ENCODE measurements at regions not wholly inside any gene's neighbourhood (a gene's known extent, or its start where the extent isn't known, plus 50 kb on each side); places are given as distances from the start of the nearest gene placed in this dataset.
A peak's percentile ranks its signal among the peaks of the same experiment; 100 is the strongest.

DNA sequence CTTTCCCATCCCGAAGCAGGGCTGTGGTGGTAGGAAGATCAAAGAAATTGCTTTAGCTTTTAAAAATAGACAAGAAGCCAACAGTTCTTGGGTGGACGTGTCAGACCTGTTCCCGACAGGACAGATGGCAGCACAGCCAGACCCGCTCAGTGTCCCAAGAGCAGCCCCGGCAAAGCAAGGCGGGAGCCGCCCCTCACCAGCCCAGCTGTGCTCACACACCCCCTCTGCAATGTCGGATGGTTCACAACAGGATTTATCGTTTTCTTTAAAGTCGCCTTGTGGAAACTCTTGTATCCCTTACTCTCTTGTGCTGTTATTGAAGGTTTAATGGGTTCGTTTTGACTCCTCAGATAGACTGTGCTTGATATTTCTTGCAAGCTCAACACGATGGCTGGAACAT is 302.4 kb downstream of the THBS2 start:
- ATAC-seq (replicated peaks in 6 of 8), result peak; percentile 16 to 52 (median 33)
- no peak overlapping the region for H3K27ac ChIP-seq
- 2 to 93% (median 58%) methylated on average over 2 to 10 of the region's 12 CpGs for WGBS, 10 experiments
- in situ Hi-C loops (cut with MboI; ENCODE audit: low pct_unique_long_range_greater_than_20kb in 2 of 9, low sequenced_read_pairs in 9 of 9, unreplicated experiment in 9 of 9), result loop anchor here in 2 of 9 experiments (25.0 kb wide), 3 partner anchors 386 to 561 kb away; no protein-coding TSS in a partner anchor
- no peak overlapping the region for H3K4me3 ChIP-seq
- peaks cover 7 to 17% of the 10 kb centered on the region in 2 donors for H3K4me1 ChIP-seq (replicated peaks in 1 of 2)

DNA sequence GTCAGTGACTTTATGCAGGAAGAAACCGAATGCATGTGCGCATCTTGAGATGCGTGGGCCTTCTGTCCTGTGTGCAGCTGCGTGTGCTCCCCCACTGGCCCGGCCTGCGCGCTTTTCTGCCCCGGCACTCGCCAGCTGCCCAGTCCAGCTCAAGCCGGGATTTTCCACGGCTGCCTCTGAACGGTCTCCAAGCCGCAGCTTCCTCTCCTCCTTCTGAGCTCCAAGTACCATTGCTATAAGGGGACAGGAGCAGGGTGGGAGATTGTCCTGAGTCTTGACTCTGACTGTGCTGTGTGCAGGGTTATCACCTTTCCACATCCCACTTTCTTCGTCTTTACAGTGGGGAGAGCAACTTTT is 302.8 kb downstream of the THBS2 start:
- peak in 5 of 8 experiments; percentile 42 to 76 (median 57) for ATAC-seq (replicated peaks in 6 of 8)
- 3 to 100% (median 79%) methylated on average over 1 to 10 of the region's 14 CpGs; no CpG with 5 or more reads in 2 of the 10 experiments for WGBS, 10 experiments
- no peak overlapping the region for H3K27ac ChIP-seq
- H3K4me3 ChIP-seq, result no peak overlapping the region
- in situ Hi-C loops (cut with MboI; ENCODE audit: low pct_unique_long_range_greater_than_20kb in 2 of 9, low sequenced_read_pairs in 9 of 9, unreplicated experiment in 9 of 9), result loop anchor here in 2 of 9 experiments (25.0 kb wide), 3 partner anchors 386 to 561 kb away; no protein-coding TSS in a partner anchor
- peaks cover 7 to 17% of the 10 kb centered on the region in 2 donors for H3K4me1 ChIP-seq (replicated peaks in 1 of 2)

DNA sequence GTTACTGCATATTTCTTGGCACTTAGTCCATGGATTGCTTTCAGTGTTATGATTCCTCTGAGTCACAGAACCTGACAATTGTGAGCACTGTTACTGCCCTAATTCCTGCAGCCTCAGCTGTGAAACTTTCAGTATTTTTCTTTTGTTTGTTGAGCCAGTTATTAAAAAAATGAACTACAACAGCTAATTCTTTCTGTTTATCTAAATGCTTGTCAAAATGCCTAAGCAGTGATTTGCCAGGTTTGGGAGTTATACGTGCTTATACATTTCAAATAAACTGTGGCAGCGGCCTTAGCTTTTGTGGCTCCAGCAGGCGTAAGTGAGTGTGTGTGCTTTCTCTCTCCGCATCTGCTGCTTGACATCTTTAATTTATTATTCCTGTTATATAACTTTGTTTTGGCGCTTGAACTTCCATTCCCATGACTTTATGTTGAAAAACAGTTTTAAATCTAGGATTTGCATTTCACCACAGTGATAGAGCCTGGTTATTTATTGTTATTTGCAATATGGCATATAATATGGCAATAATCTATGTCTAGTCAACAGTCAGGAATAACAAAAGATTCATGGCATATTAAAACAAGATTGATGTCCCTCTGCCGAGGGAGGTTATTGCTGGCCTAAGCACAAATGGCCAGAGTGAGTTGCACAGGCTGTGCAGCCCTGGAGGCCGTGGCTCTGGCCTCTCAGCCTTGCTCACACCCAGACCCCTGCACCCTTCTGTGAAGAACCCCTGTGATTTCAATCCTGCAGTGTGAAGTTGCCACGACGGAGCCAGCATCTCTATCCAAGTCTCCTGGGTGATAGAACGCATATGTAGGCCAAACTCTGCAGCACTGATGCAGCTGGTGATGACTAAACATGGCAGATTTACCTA is 303.4 kb downstream of the THBS2 start:
- in situ Hi-C loops (cut with MboI; ENCODE audit: low pct_unique_long_range_greater_than_20kb in 2 of 9, low sequenced_read_pairs in 9 of 9, unreplicated experiment in 9 of 9), result loop anchor here in 2 of 9 experiments (25.0 kb wide), 3 partner anchors 387 to 562 kb away; no protein-coding TSS in a partner anchor
- Histone ChIP-seq H3K4me1 (replicated peaks in 1 of 2) (peaks cover 7 to 17% of the 10 kb centered on the region in 2 donors), H3K27ac (no peak overlapping the region), H3K4me3 (no peak overlapping the region)
- WGBS, 10 experiments, result 19 to 68% (median 47%) methylated on average over 2 to 8 of the region's 10 CpGs
- ATAC-seq (replicated peaks in 6 of 8), result peak in 5 of 8 experiments; percentile 75 to 94 (median 90)

DNA sequence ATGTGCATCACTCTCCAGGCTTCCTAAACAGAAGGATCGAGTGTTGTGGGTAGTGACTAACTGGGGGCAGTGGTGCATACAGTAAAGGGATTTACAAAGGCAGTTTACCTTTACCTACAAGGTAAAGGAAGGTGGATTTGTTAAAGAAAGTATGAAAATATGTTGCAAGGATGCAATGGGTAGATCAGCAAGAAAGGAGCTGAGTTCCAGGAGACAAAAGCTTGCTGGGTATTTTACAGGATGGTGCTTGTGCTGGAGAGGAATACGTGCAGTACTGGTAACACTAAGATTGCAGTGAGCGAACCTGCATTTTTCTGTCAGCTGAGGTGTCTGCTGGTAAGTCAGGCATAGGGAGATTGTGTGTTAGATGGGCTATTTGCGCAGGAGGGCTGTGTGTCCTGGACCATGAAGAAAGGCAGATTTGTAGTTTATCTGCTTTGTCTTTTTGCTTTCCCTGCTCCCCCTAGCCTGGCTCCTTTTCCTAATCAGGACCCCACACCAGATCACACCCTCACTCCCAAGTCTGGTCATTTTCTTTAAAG is 304.6 kb downstream of the THBS2 start:
- Histone ChIP-seq H3K4me3 (no peak overlapping the region), H3K4me1 (replicated peaks in 1 of 2) (peaks cover 7 to 17% of the 10 kb centered on the region in 2 donors), H3K27ac (no peak overlapping the region)
- in situ Hi-C loops (cut with MboI; ENCODE audit: low pct_unique_long_range_greater_than_20kb in 2 of 9, low sequenced_read_pairs in 9 of 9, unreplicated experiment in 9 of 9), result no loop called here
- ATAC-seq (replicated peaks in 6 of 8), result no peak
- 35 to 94% (median 75%) methylated on average over 1 to 3 of the region's 4 CpGs; no CpG with 5 or more reads in 3 of the 10 experiments for WGBS, 10 experiments

DNA sequence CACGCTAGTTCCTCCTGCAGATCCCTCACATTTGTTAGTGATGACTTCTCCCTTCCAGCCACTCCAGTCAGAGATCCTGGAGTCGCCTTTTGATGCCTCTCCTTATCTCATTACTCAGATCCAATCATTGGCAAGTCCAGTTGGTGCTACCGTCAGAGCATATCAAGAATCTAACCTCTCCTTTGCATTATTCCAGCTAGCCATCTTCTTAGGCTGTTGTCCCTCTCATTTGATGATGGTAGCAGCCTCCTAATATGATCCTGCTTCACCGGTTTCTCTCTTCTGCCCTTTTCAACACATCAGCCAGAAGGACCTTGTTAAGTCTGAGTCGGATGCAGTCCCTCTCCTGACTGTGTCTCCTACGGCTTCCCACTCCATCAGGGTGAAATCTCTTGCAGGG is 305.6 kb downstream of the THBS2 start:
- Histone ChIP-seq H3K4me1 (replicated peaks in 1 of 2) (peaks cover 7 to 17% of the 10 kb centered on the region in 2 donors), H3K4me3 (no peak overlapping the region), H3K27ac (no peak overlapping the region)
- 50 to 100% (median 80%) methylated on average over 1 to 6 of the region's 6 CpGs for WGBS, 10 experiments
- no peak for ATAC-seq (replicated peaks in 6 of 8)
- in situ Hi-C loops (cut with MboI; ENCODE audit: low pct_unique_long_range_greater_than_20kb in 2 of 9, low sequenced_read_pairs in 9 of 9, unreplicated experiment in 9 of 9), result no loop called here

DNA sequence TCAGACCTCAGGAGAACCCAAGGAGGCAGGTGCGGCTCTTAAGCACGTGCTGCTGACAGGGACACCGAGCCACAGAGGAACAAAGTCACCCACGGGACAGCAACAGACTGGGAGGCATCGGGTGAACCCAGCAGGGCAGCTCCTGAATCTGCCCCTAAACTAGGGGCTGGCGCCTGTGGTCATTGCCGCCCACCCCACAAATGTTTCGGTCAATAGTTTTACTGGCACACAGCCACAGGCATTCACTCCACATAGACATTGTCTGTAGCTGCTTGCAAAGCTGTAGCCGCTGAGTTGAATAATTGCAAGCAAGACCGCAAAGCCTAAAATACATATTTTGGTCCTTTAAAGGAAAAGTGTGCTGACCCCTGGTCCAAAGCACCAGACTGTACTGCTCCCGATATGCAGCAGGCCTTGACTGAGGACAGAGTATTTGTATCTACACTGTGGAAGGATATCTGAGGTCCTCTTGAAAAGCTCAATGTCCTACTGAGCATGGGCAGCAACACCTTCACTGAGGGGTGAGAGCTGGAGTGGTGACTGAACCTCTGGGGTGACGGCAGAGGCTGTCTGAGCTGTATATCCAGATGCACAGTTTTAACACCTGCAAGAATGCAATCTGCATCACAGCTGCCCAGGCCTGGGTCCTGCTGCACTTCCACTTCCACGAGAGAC is 310.3 kb downstream of the THBS2 start:
- 78 to 100% (median 91%) methylated on average over 1 to 5 of the region's 13 CpGs for WGBS, 10 experiments
- H3K27ac ChIP-seq, result no peak overlapping the region
- H3K4me3 ChIP-seq, result no peak overlapping the region
- in situ Hi-C loops (cut with MboI; ENCODE audit: low pct_unique_long_range_greater_than_20kb in 2 of 9, low sequenced_read_pairs in 9 of 9, unreplicated experiment in 9 of 9), result no loop called here
- H3K4me1 ChIP-seq (replicated peaks in 1 of 2), result peaks cover 0 to 4% of the 10 kb centered on the region in 2 donors
- no peak for ATAC-seq (replicated peaks in 6 of 8)

DNA sequence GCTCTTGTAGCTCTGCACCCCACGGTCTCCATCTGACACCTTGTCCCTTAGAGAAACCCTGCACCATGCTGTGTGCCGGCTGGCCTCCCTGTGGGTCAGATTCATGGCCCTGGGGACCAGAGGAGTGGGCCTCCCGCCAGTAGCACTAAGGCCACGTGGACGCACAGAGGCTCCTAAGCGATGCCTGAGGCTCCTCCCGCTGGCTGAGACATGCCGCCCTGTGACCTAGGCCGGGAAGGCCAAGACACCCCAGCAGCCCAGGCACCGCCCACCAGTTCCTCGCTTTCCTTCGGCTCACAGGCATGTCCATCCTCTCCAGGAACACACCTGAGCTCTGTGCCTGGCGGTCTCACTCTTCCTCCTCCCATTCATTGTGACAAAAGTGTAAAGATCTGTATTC is 311.0 kb downstream of the THBS2 start:
- H3K4me3 ChIP-seq, result no peak overlapping the region
- H3K4me1 ChIP-seq (replicated peaks in 1 of 2), result peaks cover 0 to 4% of the 10 kb centered on the region in 2 donors
- ATAC-seq (replicated peaks in 6 of 8), result no peak
- WGBS, 10 experiments, result 100% methylated on average over 2 to 4 of the region's 13 CpGs; no CpG with 5 or more reads in 6 of the 10 experiments
- no peak overlapping the region for H3K27ac ChIP-seq
- in situ Hi-C loops (cut with MboI; ENCODE audit: low pct_unique_long_range_greater_than_20kb in 2 of 9, low sequenced_read_pairs in 9 of 9, unreplicated experiment in 9 of 9), result no loop called here

DNA sequence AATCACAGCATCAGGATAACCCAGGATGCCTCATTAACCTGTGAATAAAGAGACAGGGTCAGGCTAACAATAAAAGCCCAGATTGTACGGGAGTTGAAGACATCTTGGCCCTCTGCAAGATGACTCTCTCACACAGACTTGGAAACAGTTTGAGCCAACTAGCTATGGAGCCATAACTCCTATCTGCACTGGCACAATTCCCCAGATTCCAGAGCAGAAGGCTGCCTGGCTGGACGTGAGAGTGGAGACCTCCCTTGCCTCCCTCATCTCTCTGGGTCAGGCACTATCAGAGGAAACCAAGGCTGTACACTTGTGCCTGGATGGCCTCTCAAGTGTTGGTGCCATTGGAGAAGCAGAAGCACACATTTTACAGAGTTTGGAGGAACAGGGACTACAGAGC is 312.6 kb downstream of the THBS2 start:
- no peak for ATAC-seq (replicated peaks in 6 of 8)
- Histone ChIP-seq H3K4me1 (replicated peaks in 1 of 2) (peaks cover 0 to 4% of the 10 kb centered on the region in 2 donors), H3K4me3 (no peak overlapping the region), H3K27ac (no peak overlapping the region)
- in situ Hi-C loops (cut with MboI; ENCODE audit: low pct_unique_long_range_greater_than_20kb in 2 of 9, low sequenced_read_pairs in 9 of 9, unreplicated experiment in 9 of 9), result no loop called here
- WGBS, 10 experiments, result 6 to 60% methylated on average over 1 to 2 of the region's 2 CpGs; no CpG with 5 or more reads in 8 of the 10 experiments

DNA sequence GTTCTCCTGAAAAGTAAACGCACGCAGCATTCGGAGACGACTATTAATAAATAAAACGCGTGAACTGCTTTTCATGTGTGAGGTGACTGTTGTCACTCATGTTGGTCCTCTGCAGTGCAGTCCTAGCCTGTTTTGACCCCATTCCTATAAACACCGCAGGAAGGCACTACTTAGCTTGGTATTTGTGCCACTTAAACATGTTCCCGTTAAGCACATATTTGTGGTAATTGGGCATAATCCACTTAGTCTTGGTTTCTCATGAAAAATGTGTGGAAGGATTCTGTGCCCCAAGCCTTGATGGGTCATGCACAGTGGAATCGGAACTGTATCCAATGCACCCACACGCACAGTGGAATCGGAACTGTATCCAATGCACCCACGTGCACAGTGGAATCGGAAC is 313.9 kb downstream of the THBS2 start:
- H3K4me3 ChIP-seq, result no peak overlapping the region
- H3K4me1 ChIP-seq (replicated peaks in 1 of 2), result peaks cover 0 to 4% of the 10 kb centered on the region in 2 donors
- no peak overlapping the region for H3K27ac ChIP-seq
- WGBS, 10 experiments, result 50 to 100% (median 90%) methylated on average over 1 to 8 of the region's 13 CpGs; no CpG with 5 or more reads in 4 of the 10 experiments
- ATAC-seq (replicated peaks in 6 of 8), result no peak
- in situ Hi-C loops (cut with MboI; ENCODE audit: low pct_unique_long_range_greater_than_20kb in 2 of 9, low sequenced_read_pairs in 9 of 9, unreplicated experiment in 9 of 9), result no loop called here

DNA sequence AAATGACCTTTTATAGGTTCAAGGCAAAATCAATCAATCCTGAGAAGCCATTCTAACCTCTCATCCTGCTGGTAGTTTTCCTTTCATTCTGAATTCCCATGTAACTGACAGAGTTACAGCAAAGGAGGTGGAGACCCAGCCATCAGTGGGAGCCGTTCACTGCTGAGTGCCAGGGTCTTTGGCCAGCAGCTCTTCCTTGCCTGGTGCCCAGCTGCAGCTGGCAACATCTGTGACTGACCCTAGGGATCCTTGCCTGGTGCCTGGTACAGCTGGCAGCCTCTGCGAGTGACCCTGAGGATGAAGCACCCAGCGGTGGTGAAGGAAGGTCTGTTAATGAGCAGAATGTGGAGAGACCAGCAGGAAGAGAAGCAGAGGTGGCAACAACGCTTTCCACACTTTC is 314.6 kb downstream of the THBS2 start:
- H3K4me3 ChIP-seq, result no peak overlapping the region
- peaks cover 0 to 4% of the 10 kb centered on the region in 2 donors for H3K4me1 ChIP-seq (replicated peaks in 1 of 2)
- H3K27ac ChIP-seq, result no peak overlapping the region
- no peak for ATAC-seq (replicated peaks in 6 of 8)
- 20 to 100% (median 81%) methylated on average over 1 to 4 of the region's 4 CpGs; no CpG with 5 or more reads in 4 of the 10 experiments for WGBS, 10 experiments
- in situ Hi-C loops (cut with MboI; ENCODE audit: low pct_unique_long_range_greater_than_20kb in 2 of 9, low sequenced_read_pairs in 9 of 9, unreplicated experiment in 9 of 9), result no loop called here

DNA sequence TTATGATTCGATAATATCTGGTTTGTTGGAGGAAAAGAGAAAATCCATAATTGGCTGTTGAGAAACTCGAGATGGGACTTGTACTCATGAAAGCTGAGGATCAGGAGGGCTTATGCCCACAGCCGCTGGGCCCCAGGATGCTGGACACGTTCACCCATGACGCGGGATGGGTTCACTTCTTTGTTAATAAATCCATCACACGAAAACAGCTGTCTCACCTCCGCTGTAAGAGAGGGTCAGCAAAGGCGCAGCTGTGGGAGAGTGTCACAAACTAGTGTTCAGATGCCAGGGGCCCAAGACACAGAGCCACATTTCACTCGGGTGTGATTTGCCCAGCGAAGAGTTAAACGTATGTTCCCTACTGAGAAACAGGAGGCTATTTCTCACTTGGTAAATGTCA is 315.1 kb downstream of the THBS2 start:
- 0 to 100% (median 75%) methylated on average over 1 to 9 of the region's 12 CpGs; no CpG with 5 or more reads in 1 of the 10 experiments for WGBS, 10 experiments
- ATAC-seq (replicated peaks in 6 of 8), result no peak
- Histone ChIP-seq H3K27ac (no peak overlapping the region), H3K4me3 (no peak overlapping the region), H3K4me1 (replicated peaks in 1 of 2) (peaks cover 0 to 4% of the 10 kb centered on the region in 2 donors)
- in situ Hi-C loops (cut with MboI; ENCODE audit: low pct_unique_long_range_greater_than_20kb in 2 of 9, low sequenced_read_pairs in 9 of 9, unreplicated experiment in 9 of 9), result no loop called here

DNA sequence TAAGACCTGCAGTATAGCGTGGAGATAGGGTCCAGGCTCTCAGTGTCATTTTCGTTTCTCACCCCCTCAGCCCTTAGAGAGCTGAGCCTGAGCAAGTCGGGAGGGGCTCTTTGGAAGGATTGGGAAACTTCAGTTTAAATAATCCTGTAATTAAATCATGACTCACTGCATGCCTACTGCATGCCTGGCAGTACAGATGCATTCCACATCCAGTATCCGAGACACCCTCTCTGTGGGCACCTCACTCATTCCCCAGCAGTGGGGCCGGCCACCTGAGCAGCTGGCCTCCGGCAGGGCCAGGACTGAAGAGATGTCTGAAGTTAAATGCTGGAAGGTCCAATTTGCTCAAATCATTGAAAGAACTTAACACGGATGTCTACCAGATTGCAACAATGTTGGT is 316.6 kb downstream of the THBS2 start:
- H3K27ac ChIP-seq, result no peak overlapping the region
- peaks cover 0 to 4% of the 10 kb centered on the region in 2 donors for H3K4me1 ChIP-seq (replicated peaks in 1 of 2)
- 0 to 100% (median 40%) methylated on average over 1 to 5 of the region's 7 CpGs; no CpG with 5 or more reads in 3 of the 10 experiments for WGBS, 10 experiments
- H3K4me3 ChIP-seq, result no peak overlapping the region
- peak in 7 of 8 experiments; percentile 16 to 99 (median 72) for ATAC-seq (replicated peaks in 6 of 8)
- in situ Hi-C loops (cut with MboI; ENCODE audit: low pct_unique_long_range_greater_than_20kb in 2 of 9, low sequenced_read_pairs in 9 of 9, unreplicated experiment in 9 of 9), result no loop called here

DNA sequence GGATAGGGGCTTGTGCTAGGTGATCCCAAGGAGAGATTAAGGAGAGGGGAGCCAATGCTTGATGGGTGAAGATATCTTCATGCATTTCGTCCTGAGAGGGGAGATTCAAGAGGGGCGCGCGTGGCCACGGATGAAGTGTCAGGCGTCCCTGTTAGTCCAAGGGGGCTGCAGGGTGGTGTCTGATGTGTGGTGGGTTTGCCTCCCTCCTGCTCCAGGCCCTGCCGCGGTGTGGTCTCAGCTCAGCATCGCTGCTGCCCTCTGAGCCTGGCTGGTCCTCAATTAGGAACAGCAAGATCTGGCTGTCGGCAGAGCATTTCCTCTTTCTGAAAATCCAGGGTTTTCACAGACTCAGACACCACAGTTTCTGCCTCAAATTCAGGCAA is 318.0 kb downstream of the THBS2 start:
- peaks cover 0 to 4% of the 10 kb centered on the region in 2 donors for H3K4me1 ChIP-seq (replicated peaks in 1 of 2)
- WGBS, 10 experiments, result 20 to 93% (median 73%) methylated on average over 1 to 8 of the region's 10 CpGs; no CpG with 5 or more reads in 2 of the 10 experiments
- in situ Hi-C loops (cut with MboI; ENCODE audit: low pct_unique_long_range_greater_than_20kb in 2 of 9, low sequenced_read_pairs in 9 of 9, unreplicated experiment in 9 of 9), result no loop called here
- no peak overlapping the region for H3K4me3 ChIP-seq
- ATAC-seq (replicated peaks in 6 of 8), result no peak
- H3K27ac ChIP-seq, result no peak overlapping the region

Data from motor neuron (in vitro differentiated cells).